Natural killer cell (primary cell): ENCODE measurements at regions not wholly inside any gene's neighbourhood (a gene's known extent, or its start where the extent isn't known, plus 50 kb on each side); places are given as distances from the start of the nearest gene placed in this dataset.
"Not testable (repeated sequence)": the region's sequence is repeated elsewhere in the genome, so short reads cannot be mapped to it uniquely, and the experiment has no call there.

Experiments
- ATAC-seq, 3 donors: fragments of 150-1000 bp in 2 of 3; fragments of 200-7000 bp in 1 of 3; cut with Tn5 transposase; 1 replicate in 1 of 3; 2 replicates in 2 of 3; pipeline ENCODE4 v1.10.0; 2021; ENCODE audit warnings: mild to moderate bottlenecking in 2 of 3, moderate library complexity in 2 of 3
- DNase-seq, 2 donors: peaks; one replicate each; pipeline versions ENCODE4 v3.0.0 to v3.0.0-alpha.2; 2013 to 2021; ENCODE audit warnings: mixed read lengths in 1 of 2
- H3K27ac ChIP-seq: one replicate; pipeline ENCODE4 v1.5.1; 2013; ENCODE audit warnings: mild to moderate bottlenecking, low read length
- H3K27me3 ChIP-seq: one replicate; pipeline ENCODE4 v1.6.1; 2013; ENCODE audit warnings: low read length; ENCODE audit not compliant: control insufficient read depth, insufficient read depth
- H3K36me3 ChIP-seq: one replicate; pipeline ENCODE4 v1.6.1; 2013; ENCODE audit warnings: low read length; ENCODE audit not compliant: control insufficient read depth, insufficient read depth
- H3K4me1 ChIP-seq: one replicate; pipeline ENCODE4 v1.6.1; 2013; ENCODE audit warnings: low read length; ENCODE audit not compliant: control insufficient read depth, insufficient read depth
- H3K4me3 ChIP-seq: one replicate; pipeline ENCODE4 v1.5.1; 2013; ENCODE audit warnings: low read length
- H3K9me3 ChIP-seq: one replicate; pipeline ENCODE4 v1.6.1; 2013; ENCODE audit warnings: low read length; ENCODE audit not compliant: control insufficient read depth, insufficient read depth
- H3K27ac Mint-ChIP-seq, 2 donors: one replicate each; pipeline ENCODE4 v1.8.0; 2022; ENCODE audit warnings: mild to moderate bottlenecking in 2 of 2, mixed read lengths in 2 of 2, moderate library complexity in 1 of 2
- H3K27me3 Mint-ChIP-seq, 2 donors: one replicate each; pipeline ENCODE4 v1.8.0; 2022; ENCODE audit warnings: low read depth in 2 of 2, mixed read lengths in 2 of 2
- H3K36me3 Mint-ChIP-seq: one replicate; pipeline ENCODE4 v1.8.0; 2022; ENCODE audit warnings: mixed read lengths
- H3K4me1 Mint-ChIP-seq, 2 donors: one replicate each; pipeline ENCODE4 v1.8.0; 2022; ENCODE audit warnings: mixed read lengths in 2 of 2
- H3K4me3 Mint-ChIP-seq: one replicate; pipeline ENCODE4 v1.8.0; 2022; ENCODE audit warnings: mild to moderate bottlenecking, moderate library complexity, mixed read lengths
- H3K9me3 Mint-ChIP-seq, 2 donors: one replicate each; pipeline ENCODE4 v1.8.0; 2022; ENCODE audit warnings: mixed read lengths in 2 of 2
- CTCF ChIP-seq: fragments of 200-600 bp; IDR thresholded peaks from one replicate; pipeline ENCODE4 v1.8.0; 2022; ENCODE audit warnings: antibody characterized with exemption
- WGBS: methylation state at CpG from one replicate; pipeline ENCODE4 v1.1.7; 2013; ENCODE audit warnings: missing lambda C conversion rate; ENCODE audit not compliant: insufficient coverage; 5-methylcytosine and 5-hydroxymethylcytosine counted together
- intact Hi-C: fragments of 100-400 bp; cut with micrococcal nuclease; formaldehyde crosslinking; loops from one replicate; pipeline ENCODE4 v1.14.2; 2022

- Mint-ChIP-seq H3K27me3 (no peaks in the 10 kb centered on the region), H3K27ac (no peak overlapping the region), H3K36me3 (peaks cover 13% of the 10 kb centered on the region), H3K9me3 (peaks cover 18 to 23% of the 10 kb centered on the region in 2 donors), H3K4me3 (no peak overlapping the region), H3K4me1 (no peaks in the 10 kb centered on the region)
- ATAC-seq = no peak
- Histone ChIP-seq H3K4me1 (no peaks in the 10 kb centered on the region), H3K27me3 (no peaks in the 10 kb centered on the region), H3K36me3 (no peaks in the 10 kb centered on the region), H3K4me3 (no peak overlapping the region), H3K27ac (no peak overlapping the region), H3K9me3 (no peaks in the 10 kb centered on the region)
- WGBS = 11% methylated on average over 1 of the region's 2 CpGs
- no peak for TF ChIP-seq CTCF
- DNase-seq = no peak
- intact Hi-C loops = no loop called here
Observed at GRCh38 chr3:84683493-84683892, 275.3 kb upstream of the CADM2 start.

GRCh38 chr3:84685467-84685866, 273.3 kb upstream of the CADM2 start:
- intact Hi-C loops = no loop called here
- no peak for ATAC-seq
- Histone ChIP-seq H3K27me3 (no peaks in the 10 kb centered on the region), H3K4me1 (no peaks in the 10 kb centered on the region), H3K4me3 (no peak overlapping the region), H3K27ac (no peak overlapping the region), H3K36me3 (no peaks in the 10 kb centered on the region), H3K9me3 (no peaks in the 10 kb centered on the region)
- WGBS = 88% methylated on average over 3 of the region's 3 CpGs
- no peak overlapping the region for H3K4me3 Mint-ChIP-seq
- H3K9me3 Mint-ChIP-seq = peaks cover 16 to 20% of the 10 kb centered on the region in 2 donors
- H3K27ac Mint-ChIP-seq = no peak overlapping the region
- no peak for TF ChIP-seq CTCF
- no peak for DNase-seq
- no peaks in the 10 kb centered on the region for H3K4me1 Mint-ChIP-seq
- peaks cover 13% of the 10 kb centered on the region for H3K36me3 Mint-ChIP-seq
- H3K27me3 Mint-ChIP-seq = no peaks in the 10 kb centered on the region

GRCh38 chr3:84692261-84692660, 266.5 kb upstream of the CADM2 start:
- no peak overlapping the region for H3K4me3 Mint-ChIP-seq
- H3K27me3 Mint-ChIP-seq = no peaks in the 10 kb centered on the region
- no peaks in the 10 kb centered on the region for H3K27me3 ChIP-seq
- peaks cover 17 to 24% of the 10 kb centered on the region in 2 donors for H3K9me3 Mint-ChIP-seq
- DNase-seq (peak in 1 of 2 donors; percentile 1), ATAC-seq (no peak)
- H3K27ac ChIP-seq = no peak overlapping the region
- intact Hi-C loops = no loop called here
- no peak for TF ChIP-seq CTCF
- H3K27ac Mint-ChIP-seq = no peak overlapping the region
- H3K9me3 ChIP-seq = peaks cover 3% of the 10 kb centered on the region
- H3K36me3 ChIP-seq = no peaks in the 10 kb centered on the region
- no peak overlapping the region for H3K4me3 ChIP-seq
- WGBS = 54% methylated on average over 2 of the region's 2 CpGs
- H3K36me3 Mint-ChIP-seq = peaks cover 6% of the 10 kb centered on the region
- H3K4me1 ChIP-seq = no peaks in the 10 kb centered on the region
- H3K4me1 Mint-ChIP-seq = no peaks in the 10 kb centered on the region

DNA sequence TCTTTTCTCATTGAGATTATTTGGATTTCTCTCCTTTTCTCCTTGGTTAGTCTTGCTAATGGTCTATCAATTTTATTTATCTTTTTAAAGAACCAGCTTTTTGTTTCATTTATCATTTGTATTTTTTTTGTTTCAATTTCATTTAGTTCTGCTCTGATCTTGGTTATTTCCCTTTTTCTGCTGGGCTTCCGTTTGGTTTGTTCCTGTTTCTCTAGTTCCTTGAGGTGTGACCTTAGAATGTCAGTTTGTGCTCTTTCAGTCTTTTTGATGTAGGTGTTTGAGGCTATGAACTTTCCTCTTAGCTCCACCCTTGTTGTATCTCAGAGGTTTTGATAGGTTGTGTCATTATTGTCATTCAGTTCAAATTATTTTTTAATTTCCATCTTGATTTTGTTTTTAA, 248.5 kb upstream of the CADM2 start:
- H3K9me3 ChIP-seq, H3K27me3 ChIP-seq, ATAC-seq, H3K27me3 Mint-ChIP-seq, DNase-seq, H3K27ac Mint-ChIP-seq, intact Hi-C loops, H3K36me3 ChIP-seq, H3K4me3 Mint-ChIP-seq, H3K4me1 Mint-ChIP-seq, H3K4me3 ChIP-seq, H3K4me1 ChIP-seq, H3K27ac ChIP-seq: not testable (repeated sequence)
- H3K36me3 Mint-ChIP-seq = peaks cover 28% of the 10 kb centered on the region
- 6% methylated on average over 1 of the region's 1 CpG for WGBS
- H3K9me3 Mint-ChIP-seq = peaks cover 21 to 40% of the 10 kb centered on the region in 2 donors
